ENCODE measurements at regions not wholly inside any gene's neighbourhood (a gene's known extent, or its start where the extent isn't known, plus 50 kb on each side); places are given as distances from the start of the nearest gene placed in this dataset.

- no peak overlapping the region for H3K4me3 ChIP-seq (ENCODE audit: low read depth, low read length)
- H3K36me3 Mint-ChIP-seq (ENCODE audit: insufficient read depth, unreplicated experiment), result no peaks in the 10 kb centered on the region
- TF ChIP-seq CTCF (IDR thresholded peaks at IDR 0.05; ENCODE audit: insufficient read depth in 1 of 2, low read depth in 1 of 2, low read length in 1 of 2, severe bottlenecking in 1 of 2, unreplicated experiment in 1 of 2), result no peak
- no peak for DNase-seq
- H3K27me3 ChIP-seq (replicated peaks; ENCODE audit: control insufficient read depth, insufficient read depth, low read length), result no peaks in the 10 kb centered on the region
- H3K4me1 ChIP-seq, result no peaks in the 10 kb centered on the region
- no peak overlapping the region for H3K27ac Mint-ChIP-seq (ENCODE audit: unreplicated experiment)
- ChIA-PET CTCF (no interaction called here), POLR2A (no interaction called here)
- H3K9me3 Mint-ChIP-seq (ENCODE audit: unreplicated experiment), result peaks cover 9% of the 10 kb centered on the region
- BruUV-seq (replicated peaks), result no TSS peak
- intact Hi-C loops (cut with micrococcal nuclease; ENCODE audit: unreplicated experiment), result no loop called here
- no peaks in the 10 kb centered on the region for H3K36me3 ChIP-seq (ENCODE audit: control insufficient read depth, insufficient read depth, low read length)
- H3K4me3 Mint-ChIP-seq (ENCODE audit: unreplicated experiment), result no peak overlapping the region
- H3K9me3 ChIP-seq, result no peaks in the 10 kb centered on the region
- no peaks in the 10 kb centered on the region for H3K4me1 Mint-ChIP-seq (ENCODE audit: low read depth, unreplicated experiment)
- peaks cover 15% of the 10 kb centered on the region for H3K27me3 Mint-ChIP-seq (ENCODE audit: insufficient read depth, unreplicated experiment)
Observed at GRCh38 chr2:2916621-2917020, 461.0 kb downstream of the EIPR1 start.

GRCh38 chr2:2914252-2914651, 463.4 kb downstream of the EIPR1 start:
- no peaks in the 10 kb centered on the region for H3K9me3 ChIP-seq
- ChIA-PET POLR2A (no interaction called here), CTCF (no interaction called here)
- TF ChIP-seq CTCF (IDR thresholded peaks at IDR 0.05; ENCODE audit: insufficient read depth in 1 of 2, low read depth in 1 of 2, low read length in 1 of 2, severe bottlenecking in 1 of 2, unreplicated experiment in 1 of 2), result no peak
- no peak overlapping the region for H3K4me3 ChIP-seq (ENCODE audit: low read depth, low read length)
- H3K36me3 Mint-ChIP-seq (ENCODE audit: insufficient read depth, unreplicated experiment), result no peaks in the 10 kb centered on the region
- H3K4me3 Mint-ChIP-seq (ENCODE audit: unreplicated experiment), result no peak overlapping the region
- H3K36me3 ChIP-seq (ENCODE audit: control insufficient read depth, insufficient read depth, low read length), result no peaks in the 10 kb centered on the region
- H3K4me1 Mint-ChIP-seq (ENCODE audit: low read depth, unreplicated experiment), result no peaks in the 10 kb centered on the region
- peaks cover 9% of the 10 kb centered on the region for H3K9me3 Mint-ChIP-seq (ENCODE audit: unreplicated experiment)
- DNase-seq, result no peak
- H3K27ac Mint-ChIP-seq (ENCODE audit: unreplicated experiment), result no peak overlapping the region
- intact Hi-C loops (cut with micrococcal nuclease; ENCODE audit: unreplicated experiment), result no loop called here
- H3K4me1 ChIP-seq, result no peaks in the 10 kb centered on the region
- BruUV-seq (replicated peaks), result no TSS peak
- no peaks in the 10 kb centered on the region for H3K27me3 ChIP-seq (replicated peaks; ENCODE audit: control insufficient read depth, insufficient read depth, low read length)
- H3K27me3 Mint-ChIP-seq (ENCODE audit: insufficient read depth, unreplicated experiment), result peaks cover 27% of the 10 kb centered on the region

GRCh38 chr2:2913601-2914120, 464.0 kb downstream of the EIPR1 start:
- CTCF ChIA-PET, result no interaction called here

More at GRCh38 chr2:2913601-2914120, 464.0 kb downstream of the EIPR1 start:
- BruUV-seq (replicated peaks), result no TSS peak
- Mint-ChIP-seq H3K27me3 (ENCODE audit: insufficient read depth, unreplicated experiment) (peaks cover 24% of the 10 kb centered on the region), H3K27ac (ENCODE audit: unreplicated experiment) (no peak overlapping the region), H3K4me1 (ENCODE audit: low read depth, unreplicated experiment) (no peaks in the 10 kb centered on the region), H3K36me3 (ENCODE audit: insufficient read depth, unreplicated experiment) (no peaks in the 10 kb centered on the region), H3K4me3 (ENCODE audit: unreplicated experiment) (no peak overlapping the region), H3K9me3 (ENCODE audit: unreplicated experiment) (peaks cover 9% of the 10 kb centered on the region)
- no peaks in the 10 kb centered on the region for H3K27me3 ChIP-seq (replicated peaks; ENCODE audit: control insufficient read depth, insufficient read depth, low read length)
- no peak for TF ChIP-seq CTCF (IDR thresholded peaks at IDR 0.05; ENCODE audit: insufficient read depth in 1 of 2, low read depth in 1 of 2, low read length in 1 of 2, severe bottlenecking in 1 of 2, unreplicated experiment in 1 of 2)
- intact Hi-C loops (cut with micrococcal nuclease; ENCODE audit: unreplicated experiment), result no loop called here
- no peaks in the 10 kb centered on the region for H3K4me1 ChIP-seq
- no peaks in the 10 kb centered on the region for H3K36me3 ChIP-seq (ENCODE audit: control insufficient read depth, insufficient read depth, low read length)
- POLR2A ChIA-PET, result no interaction called here
- H3K9me3 ChIP-seq, result no peaks in the 10 kb centered on the region
- no peak for DNase-seq
- H3K4me3 ChIP-seq (ENCODE audit: low read depth, low read length), result no peak overlapping the region

Measured in Caco-2 (cell line).